Breast epithelium (tissue), 3 donors: ENCODE measurements at regions not wholly inside any gene's neighbourhood (a gene's known extent, or its start where the extent isn't known, plus 50 kb on each side); places are given as distances from the start of the nearest gene placed in this dataset.

Source experiments
- POLR2AphosphoS5 ChIP-seq, 3 donors: sonication (generic); formaldehyde crosslinking; IDR thresholded peaks; one replicate each; pipeline ENCODE4 v1.6.1; 2017; ENCODE audit warnings: antibody characterized with exemption in 3 of 3
- TF ChIP-seq, protein P1 (sequence below), 3 donors: fragments of 450-650 bp; IDR thresholded peaks; one replicate each; pipeline ENCODE4 v1.5.1; 2016 to 2017; ENCODE audit warnings: antibody characterized with exemption in 3 of 3, mild to moderate bottlenecking in 3 of 3, moderate library complexity in 3 of 3

DNA sequence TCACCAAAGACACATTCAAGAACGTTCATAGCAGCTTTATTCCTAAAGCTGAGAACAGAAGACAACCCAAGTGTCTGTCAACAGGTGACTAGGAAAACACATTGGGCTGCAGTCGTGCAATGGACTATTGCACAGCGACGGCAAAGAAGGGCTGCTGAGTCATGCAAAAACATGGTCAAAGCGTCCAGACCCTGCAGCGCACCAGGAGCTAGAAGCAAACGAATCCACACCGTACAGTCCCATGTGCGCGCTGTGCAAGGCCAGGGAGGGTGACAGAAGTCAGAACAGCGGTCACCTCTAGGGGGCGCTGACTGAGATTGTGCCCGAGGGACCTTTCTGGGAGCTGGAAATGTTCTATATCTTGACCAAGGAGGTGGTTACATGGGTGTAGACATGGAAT, 266.4 kb downstream of the MAF start:
- TF ChIP-seq, protein P1, sequence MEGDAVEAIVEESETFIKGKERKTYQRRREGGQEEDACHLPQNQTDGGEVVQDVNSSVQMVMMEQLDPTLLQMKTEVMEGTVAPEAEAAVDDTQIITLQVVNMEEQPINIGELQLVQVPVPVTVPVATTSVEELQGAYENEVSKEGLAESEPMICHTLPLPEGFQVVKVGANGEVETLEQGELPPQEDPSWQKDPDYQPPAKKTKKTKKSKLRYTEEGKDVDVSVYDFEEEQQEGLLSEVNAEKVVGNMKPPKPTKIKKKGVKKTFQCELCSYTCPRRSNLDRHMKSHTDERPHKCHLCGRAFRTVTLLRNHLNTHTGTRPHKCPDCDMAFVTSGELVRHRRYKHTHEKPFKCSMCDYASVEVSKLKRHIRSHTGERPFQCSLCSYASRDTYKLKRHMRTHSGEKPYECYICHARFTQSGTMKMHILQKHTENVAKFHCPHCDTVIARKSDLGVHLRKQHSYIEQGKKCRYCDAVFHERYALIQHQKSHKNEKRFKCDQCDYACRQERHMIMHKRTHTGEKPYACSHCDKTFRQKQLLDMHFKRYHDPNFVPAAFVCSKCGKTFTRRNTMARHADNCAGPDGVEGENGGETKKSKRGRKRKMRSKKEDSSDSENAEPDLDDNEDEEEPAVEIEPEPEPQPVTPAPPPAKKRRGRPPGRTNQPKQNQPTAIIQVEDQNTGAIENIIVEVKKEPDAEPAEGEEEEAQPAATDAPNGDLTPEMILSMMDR (IDR thresholded peaks at IDR 0.05): no peak
- TF ChIP-seq POLR2AphosphoS5 (IDR thresholded peaks at IDR 0.05): no peak
